NOMO-1 (cell line): ENCODE measurements at regions not wholly inside any gene's neighbourhood (a gene's known extent, or its start where the extent isn't known, plus 50 kb on each side); places are given as distances from the start of the nearest gene placed in this dataset.
A peak's percentile ranks its signal among the peaks of the same experiment; 100 is the strongest.

ENCODE experiments used
- DNase-seq, 2 experiments: peaks; one replicate each; lab custom pipeline; 2025; ENCODE audit not compliant: unreplicated experiment in 2 of 2; lab: John Stamatoyannopoulos, UW

- DNase-seq, result peak; percentile 39 to 47
Measured at GRCh38 chrX:38856670-38857265, 55.5 kb downstream of the MID1IP1 start.

- no peak for DNase-seq
Measured at GRCh38 chrX:38857736-38858523, 56.7 kb downstream of the MID1IP1 start.

GRCh38 chrX:38859602-38860001 lies 58.3 kb downstream of the MID1IP1 start:
- DNase-seq, result peak in 1 of 2 experiments; percentile 30

GRCh38 chrX:38860106-38861013 lies 59.1 kb downstream of the MID1IP1 start:
- peak in 1 of 2 experiments; percentile 27 for DNase-seq

GRCh38 chrX:38861489-38861888 lies 60.2 kb downstream of the MID1IP1 start:
- DNase-seq, result no peak

- no peak for DNase-seq
Measured at GRCh38 chrX:38862100-38862499, 60.8 kb downstream of the MID1IP1 start.

- DNase-seq, result peak in 1 of 2 experiments; percentile 8
Measured at GRCh38 chrX:38864165-38864564, 62.9 kb downstream of the MID1IP1 start.

- no peak for DNase-seq
Measured at GRCh38 chrX:38868321-38868720, 67.1 kb downstream of the MID1IP1 start.

- peak; percentile 35 to 93 for DNase-seq
Measured at GRCh38 chrX:38868941-38869401, 67.7 kb downstream of the MID1IP1 start.

- no peak for DNase-seq
Measured at GRCh38 chrX:38870361-38870895, 69.2 kb downstream of the MID1IP1 start.

GRCh38 chrX:38871129-38872029 lies 70.1 kb downstream of the MID1IP1 start:
- no peak for DNase-seq

GRCh38 chrX:38877366-38877765 lies 76.1 kb downstream of the MID1IP1 start:
- DNase-seq, result no peak

- no peak for DNase-seq
Measured at GRCh38 chrX:38878641-38879340, 77.5 kb downstream of the MID1IP1 start.

GRCh38 chrX:38879631-38880220 lies 78.5 kb downstream of the MID1IP1 start:
- DNase-seq, result peak in 1 of 2 experiments; percentile 23

- DNase-seq, result no peak
Measured at GRCh38 chrX:38880296-38880854, 79.1 kb downstream of the MID1IP1 start.

- DNase-seq, result no peak
Measured at GRCh38 chrX:38881066-38881465, 79.8 kb downstream of the MID1IP1 start.

- DNase-seq, result peak in 1 of 2 experiments; percentile 61
Measured at GRCh38 chrX:38881727-38882126, 80.5 kb downstream of the MID1IP1 start.

- no peak for DNase-seq
Measured at GRCh38 chrX:38882894-38883626, 81.8 kb downstream of the MID1IP1 start.
